ENCODE measurements at regions not wholly inside any gene's neighbourhood (a gene's known extent, or its start where the extent isn't known, plus 50 kb on each side); places are given as distances from the start of the nearest gene placed in this dataset.

DNA sequence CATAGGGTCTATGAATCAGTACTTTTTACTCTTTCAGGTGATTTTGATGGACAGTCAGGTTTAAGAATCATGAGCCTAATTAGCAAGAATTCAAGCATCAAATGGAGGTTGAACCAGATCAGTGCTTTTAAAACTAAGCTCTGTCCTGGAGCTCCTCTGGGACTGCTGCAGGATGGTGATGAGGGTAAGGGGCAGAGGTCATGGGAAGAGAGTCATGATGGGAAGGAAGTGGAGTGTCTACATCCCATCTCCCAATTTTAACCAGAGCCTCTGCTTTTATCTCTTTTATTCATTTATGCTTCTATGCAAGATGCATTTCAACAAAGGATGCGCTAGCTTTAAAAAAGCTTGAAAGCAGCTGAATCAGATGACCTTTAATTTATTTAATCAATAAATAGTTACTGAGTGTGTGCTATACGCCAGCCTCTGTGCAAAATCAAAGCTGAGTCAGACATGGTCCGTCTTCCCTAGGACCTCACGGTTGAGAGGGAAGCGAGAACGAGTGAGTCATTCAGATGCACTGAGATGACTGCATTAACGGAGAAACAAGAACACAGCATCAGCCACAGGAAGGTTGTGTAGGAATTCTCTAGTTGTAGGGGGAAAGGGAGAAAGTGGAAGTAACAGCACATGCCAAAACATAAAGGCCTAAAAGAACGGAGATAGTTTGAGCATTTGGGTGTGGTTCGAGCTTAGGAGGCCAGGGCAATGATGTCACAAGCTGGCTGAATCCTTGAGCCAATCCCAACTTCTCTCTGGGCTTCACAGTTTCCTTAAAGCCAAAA is 441.6 kb upstream of the BRINP1 start:
- DNase-seq: no peak

DNA sequence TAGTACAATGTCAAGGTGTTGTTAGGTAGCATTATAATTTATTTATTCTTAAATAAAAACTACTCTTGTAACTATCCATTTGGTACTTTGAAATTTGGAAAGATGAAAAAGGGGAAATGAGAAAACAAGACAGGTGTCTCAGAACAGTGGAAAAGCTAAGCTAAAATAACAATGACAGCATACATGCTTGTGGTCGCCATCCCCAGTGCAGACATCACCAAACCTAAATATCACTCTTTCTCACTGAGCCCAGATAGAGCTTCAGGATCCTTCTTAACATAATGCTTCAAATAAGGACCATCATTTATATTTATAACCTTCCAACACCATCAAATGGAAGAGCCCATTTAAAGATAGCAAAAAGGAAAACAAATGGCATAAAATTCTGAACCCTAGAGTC is 434.4 kb upstream of the BRINP1 start:
- DNase-seq: no peak

DNA sequence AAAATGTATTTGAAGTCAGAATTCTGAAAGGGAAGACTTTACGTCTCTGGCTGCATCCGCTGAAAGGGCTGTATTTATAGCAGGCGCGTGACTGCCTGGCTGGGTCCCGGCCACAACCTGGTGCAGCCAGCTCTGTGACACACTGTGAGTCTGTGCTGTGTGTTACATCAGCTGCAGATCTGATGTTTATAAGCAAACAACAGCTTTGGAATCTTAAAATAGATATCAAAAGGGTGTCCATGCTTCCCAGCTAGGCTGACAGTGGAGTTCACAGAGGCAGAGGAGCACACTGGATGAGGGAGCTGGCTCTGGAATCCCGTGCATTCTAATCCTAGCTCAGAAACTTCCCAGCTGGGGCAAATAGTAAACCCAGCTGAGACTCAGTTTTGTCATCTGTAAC is 433.4 kb upstream of the BRINP1 start:
- no peak for DNase-seq

DNA sequence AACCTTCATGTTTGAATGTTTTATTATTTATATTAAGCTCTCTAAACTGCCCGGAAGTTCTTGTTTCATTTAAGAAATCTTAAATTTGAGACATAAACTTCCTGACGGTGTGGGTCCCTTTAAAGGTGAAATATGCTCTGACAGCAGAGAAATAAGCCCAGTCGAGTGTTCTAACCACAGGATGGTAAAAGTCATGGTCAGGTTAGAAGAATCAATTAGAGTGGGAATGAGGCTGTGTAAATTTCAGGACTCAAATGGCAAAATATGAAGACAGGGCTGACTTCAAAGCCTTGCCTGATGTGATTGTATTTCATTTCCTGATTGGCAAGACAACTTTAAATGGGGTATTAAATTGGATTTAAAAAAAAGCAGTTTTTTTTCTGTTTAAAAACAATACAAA is 432.9 kb upstream of the BRINP1 start:
- no peak for DNase-seq

DNA sequence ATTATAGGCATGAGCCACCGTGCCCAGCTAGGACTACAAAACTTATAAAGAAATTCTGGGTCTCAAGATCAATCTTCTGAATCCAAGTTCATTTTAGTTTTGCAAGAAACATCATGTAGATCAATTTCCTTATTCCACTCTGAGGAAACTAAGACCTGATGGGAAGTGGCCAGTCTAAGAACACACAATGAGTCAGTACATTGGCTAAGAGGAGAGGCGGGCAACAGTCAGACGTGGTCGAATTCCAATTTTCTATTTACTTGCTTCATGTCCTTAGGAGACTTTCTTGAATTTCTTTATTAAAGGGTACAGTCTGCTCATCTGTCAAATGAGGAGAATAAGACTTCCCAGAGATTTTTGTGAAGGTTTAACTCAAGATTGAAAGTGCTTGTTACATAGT is 432.1 kb upstream of the BRINP1 start:
- DNase-seq: no peak

DNA sequence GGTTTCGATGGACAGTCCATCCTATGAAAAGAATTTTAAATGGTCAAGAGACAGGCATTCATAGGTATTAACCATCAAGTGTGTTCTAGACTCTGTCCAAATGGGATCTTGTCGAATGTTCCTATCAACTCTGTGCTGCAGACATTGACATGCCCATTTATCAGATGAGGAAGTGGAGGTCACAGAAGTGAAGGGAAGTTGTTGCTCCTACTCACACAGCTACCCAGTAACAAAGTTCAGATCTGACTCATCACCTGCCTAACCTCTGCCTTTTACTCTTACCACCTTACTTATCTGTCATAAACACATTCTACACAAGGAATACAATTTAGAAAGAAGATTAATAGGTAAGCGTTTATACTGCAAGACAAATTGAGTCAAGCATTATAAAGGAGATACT is 426.2 kb upstream of the BRINP1 start:
- DNase-seq: no peak

DNA sequence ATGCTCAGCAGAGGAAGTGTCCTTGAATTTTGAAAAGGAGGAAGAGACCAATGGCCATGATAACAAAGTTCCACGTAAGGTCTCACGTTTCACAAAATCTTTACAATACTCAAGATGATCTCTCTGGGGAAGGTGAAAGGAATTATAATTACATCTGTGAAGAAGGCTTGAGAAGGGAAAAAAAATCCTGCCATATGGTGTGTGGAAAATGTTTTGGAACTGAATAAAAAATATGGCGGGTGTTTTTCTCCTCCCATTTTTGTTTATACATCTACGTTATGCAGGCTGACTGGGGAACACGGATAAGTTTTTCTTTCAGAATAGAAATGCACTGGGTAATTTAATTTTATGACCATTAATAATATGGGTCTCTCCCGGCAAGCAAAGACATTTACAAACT is 425.6 kb upstream of the BRINP1 start:
- no peak for DNase-seq

DNA sequence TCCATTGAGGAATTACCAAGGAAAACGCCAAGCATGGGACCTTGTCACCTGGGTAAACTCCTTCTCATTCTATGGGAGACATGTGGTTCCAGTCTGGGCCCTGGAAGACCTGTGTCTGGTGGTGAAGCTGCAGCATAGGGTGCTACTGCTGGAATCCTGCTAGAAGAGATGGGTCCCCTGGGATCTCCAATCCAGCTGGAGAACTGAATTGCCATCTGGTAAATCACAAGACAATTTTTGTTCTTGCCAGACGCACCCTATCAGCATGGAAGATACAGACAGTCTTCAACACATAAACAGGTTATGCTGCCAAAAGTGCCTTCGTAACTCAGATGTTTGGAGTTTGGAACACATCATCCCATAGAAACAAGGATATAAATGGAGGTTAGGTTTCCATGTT is 424.0 kb upstream of the BRINP1 start:
- DNase-seq: no peak

DNA sequence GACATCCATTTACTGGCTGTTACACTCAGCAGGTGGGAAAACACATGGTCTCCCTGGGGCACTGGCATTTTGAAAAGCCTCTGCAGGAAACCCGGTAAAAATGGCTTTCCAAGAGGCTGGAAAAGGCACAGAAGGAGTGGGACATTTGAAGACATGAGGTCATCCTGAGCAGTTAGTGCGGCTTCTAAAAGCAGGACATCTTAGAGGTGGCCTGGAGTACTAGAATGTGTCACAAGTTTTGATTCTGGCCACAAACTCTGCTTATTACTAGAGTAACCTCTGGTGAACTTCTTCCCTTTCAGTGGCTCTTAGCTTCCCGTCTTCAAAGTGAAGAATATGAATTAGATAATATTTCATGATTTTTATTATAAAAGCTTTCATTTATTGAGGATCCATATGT is 423.0 kb upstream of the BRINP1 start:
- DNase-seq: no peak

DNA sequence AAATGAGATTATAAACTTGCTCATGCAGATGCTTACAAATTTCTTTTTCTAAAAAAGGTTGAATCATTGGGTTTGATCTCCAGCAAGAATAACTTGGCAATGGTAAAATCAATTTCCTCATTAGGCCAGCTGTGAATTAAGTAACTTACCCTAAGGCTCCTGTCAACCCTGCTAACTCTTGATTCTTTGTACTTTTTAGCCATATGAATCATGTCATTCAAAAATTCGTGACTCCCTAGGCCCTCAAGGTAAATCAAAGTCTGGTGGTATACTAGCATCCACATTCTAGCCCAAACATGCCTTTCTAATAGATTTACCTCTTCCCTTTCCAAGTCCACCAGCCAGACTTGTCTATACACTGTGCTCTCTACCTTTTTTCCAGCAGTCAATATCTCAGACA is 420.8 kb upstream of the BRINP1 start:
- no peak for DNase-seq

DNA sequence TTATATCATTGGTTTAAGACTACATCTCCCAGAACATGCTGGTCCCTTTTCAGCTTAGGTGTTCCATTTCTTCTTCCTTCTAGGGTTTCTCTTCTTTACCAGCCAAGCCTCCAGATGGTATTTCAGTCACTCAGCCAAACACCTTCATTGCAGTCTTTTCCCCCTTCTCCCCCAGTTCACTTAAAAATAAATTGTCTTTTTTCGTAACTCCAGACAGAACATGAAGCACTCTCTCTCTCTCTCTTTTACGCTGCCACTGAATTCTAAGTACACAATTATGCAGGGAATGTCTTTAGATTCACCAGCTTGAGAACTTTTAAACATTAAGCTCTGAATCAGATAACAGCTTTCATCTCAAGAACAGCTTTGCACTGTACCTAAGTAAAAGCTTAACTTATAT is 419.7 kb upstream of the BRINP1 start:
- DNase-seq: no peak

DNA sequence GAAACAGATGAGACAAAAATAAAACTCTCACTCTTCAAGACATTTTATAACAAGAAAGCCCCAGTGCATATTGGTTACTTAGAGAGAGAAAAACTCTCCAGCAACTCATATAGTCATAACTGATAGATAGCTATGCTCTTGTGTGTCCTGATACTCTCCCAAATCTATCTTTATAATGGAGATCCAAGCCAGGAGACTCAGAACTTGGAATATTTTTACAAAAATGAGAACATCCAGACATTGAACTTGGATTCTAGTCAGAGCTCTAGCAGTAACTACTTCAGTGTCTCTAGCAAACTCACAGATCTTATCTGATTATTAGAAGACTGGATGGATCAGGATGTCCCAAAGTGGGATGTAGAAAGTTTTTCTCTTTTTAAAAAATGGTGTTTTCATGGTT is 412.7 kb upstream of the BRINP1 start:
- DNase-seq: no peak

DNA sequence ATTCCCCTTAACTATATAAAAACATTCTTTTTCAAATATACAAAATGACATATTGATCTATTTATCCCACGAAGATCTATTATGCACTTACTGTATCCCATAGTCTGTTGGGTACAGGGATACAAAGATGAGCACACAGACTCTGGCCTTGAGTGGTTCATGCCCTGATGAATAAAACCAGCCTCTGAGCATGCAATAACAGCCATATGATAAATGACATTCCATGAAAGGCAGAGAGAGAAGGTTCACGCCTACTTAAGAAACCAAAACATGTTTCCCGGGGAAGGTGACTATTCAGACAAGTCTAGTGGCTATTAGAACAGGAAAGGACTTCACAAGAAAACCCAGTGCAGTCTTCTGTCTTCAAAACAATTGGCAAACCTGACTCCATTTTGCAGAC is 406.2 kb upstream of the BRINP1 start:
- no peak for DNase-seq

DNA sequence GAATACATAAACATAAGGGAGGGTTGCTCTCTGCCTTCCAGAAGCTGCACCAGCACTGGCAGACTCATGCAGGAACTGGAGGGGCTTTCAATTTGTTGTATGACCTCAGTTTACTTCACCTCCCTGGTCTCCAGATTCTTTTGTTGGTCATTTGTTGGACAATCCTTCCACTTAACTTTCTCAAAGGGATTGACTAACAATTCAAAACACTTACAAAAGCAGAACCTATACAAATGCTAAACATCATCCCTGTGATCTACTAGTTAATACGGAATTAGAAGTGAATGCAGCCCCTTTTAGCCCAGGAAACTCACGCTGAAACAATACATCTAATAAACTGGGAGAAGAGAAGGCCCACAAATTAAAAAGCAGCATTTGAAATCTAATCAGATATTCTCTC is 404.6 kb upstream of the BRINP1 start:
- no peak for DNase-seq

DNA sequence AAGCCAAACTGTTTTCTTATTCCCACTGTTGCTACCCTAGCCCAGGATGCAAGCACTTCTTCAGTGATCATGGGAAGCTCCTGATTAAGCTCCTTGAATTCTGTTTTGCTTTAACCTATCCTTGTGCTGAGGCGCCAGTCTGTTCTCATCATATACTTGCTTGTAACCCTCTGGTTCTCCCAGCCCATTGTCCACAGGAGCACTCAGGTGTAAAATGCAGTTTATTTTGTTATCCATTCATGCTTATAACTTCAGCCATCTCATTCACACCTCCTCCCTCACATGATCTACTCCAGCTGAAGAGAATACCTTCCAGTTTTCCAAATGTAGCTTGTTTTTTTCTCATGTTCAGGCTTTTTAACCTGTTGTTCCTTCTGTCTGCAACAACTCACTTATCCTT is 402.1 kb upstream of the BRINP1 start:
- DNase-seq: no peak

DNA sequence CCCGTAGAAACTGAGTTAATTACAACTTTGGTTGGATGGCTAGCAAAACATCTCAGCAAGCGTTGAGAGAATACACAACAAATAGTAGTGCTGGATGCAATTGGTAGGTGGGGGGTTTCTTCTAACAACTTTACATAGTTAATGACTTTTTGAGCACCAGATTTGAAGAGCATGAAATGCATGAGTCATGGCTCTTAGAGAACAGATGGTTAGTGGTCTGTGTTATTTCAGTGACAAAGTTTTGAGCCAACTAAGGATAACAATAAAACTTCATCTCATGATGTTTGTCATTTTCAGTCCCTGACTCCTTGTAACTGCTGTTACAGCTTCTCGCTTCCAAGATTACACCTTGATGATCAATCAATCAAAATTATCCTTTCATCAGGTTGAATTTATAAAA is 399.0 kb upstream of the BRINP1 start:
- DNase-seq: no peak

DNA sequence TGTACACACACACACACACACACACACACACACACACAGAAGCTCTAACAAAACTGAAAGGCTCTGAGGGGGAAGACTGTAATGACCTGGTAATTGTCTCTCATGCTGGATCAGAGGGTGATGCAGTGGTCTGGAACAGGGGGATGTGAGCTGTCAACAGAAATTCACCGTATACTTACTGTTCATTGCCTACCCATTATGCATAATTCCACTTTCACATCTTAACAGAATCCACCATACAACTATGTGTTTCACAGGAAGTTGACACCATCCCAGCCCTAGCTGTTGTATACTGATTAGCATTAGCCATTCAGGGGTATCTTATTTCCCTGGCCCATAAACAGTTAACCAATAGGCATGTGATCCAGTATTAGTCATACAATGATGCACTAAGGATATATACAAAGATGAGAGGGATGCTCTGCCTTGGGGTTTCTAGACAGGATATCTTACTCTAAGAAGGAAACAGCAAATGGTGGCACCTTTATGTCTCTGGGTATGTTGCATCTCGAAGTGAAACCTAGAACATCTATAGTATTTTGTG is 396.5 kb upstream of the BRINP1 start:
- no peak for DNase-seq

DNA sequence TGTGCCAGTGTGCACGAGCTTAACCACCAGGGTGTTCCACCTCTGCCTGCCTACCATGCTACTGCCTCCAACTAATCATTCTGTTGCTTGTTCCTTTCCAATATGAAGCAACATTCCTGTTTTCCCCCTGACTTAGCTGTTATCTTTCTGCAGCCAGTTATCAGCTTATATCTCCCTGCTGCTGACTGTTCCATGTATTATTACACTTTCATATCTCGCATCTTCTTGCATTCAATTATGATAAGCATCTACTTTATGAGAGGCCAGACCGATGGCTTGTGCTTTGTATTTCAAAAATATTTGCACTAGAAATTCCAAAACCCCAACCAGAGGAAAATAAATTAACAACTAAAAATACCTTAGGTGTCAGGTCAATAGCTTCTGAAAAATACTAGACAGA is 394.0 kb upstream of the BRINP1 start:
- no peak for DNase-seq

DNA sequence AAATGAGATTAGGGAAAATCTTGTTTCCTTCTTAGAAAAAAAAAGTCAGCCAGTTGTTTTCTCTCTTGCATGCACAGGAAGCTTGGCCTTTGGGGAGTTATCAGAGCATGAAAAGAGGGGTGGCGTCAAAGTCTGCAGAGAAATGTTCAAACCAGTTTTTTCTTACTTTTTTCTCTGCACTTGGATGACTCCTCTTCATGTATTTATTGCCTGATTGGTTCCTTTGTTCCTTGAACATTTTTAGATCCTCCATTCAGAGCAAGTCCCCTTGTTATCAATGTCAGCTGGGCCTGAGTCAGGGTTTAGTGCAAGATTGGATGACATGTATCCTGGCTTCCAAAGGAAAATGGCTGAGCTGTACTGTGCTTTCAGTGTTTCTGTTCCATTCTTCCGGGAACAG is 392.6 kb upstream of the BRINP1 start:
- no peak for DNase-seq

DNA sequence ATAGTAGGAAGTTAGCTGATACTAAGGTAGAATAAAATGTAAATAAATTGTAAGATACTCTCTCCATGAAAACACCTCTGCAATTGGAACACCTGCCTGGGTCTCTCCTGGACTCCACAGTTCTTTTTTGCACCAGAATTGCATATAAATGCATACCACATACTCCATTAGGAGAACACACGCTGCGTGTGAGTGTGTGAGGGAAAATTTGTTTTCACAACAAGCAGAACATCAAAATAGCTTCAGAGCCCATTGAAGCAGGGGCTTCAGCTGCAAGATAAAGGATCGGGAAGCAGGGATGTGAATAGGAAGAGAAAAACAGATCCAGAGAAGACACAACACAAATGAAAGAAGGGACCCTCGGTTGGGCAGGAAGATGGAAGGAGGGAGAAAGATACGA is 389.8 kb upstream of the BRINP1 start:
- DNase-seq: no peak

DNA sequence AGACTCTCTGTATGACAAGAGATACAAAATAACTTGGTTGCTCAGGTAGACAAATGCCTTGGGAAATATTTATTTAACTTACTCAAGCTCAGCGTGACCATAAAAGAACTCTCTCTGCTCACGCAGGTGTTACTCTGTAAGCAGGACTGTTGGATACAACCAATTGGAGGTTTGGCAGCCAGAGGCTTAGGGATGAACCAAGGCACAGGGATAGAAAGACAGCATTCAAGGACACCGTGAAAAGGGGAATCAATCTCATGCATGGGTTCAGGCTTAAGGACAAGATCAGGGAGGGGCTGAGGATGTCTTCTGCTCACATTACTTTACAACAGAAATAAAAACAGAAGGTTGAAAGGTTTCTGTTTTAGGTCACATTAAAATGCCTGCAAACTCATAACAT is 389.0 kb upstream of the BRINP1 start:
- DNase-seq: no peak

DNA sequence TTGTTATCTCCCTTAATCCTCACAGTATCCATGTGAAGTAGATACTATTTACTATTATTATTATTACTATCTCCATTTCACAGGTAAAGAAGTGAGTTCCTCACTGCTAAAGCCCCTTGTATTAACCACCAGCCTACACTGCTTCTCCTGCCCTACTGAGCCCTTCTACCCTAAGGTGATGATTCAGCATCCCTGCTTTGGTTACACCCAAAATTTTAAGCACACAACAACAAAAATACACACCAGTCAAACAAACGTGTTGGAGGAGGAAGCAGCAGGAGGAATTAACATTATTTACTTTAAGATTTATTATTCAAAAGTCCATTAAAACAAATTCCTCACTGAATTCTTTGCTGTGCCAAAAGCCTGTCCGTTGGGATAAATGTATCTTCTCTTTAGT is 370.2 kb upstream of the BRINP1 start:
- no peak for DNase-seq

DNA sequence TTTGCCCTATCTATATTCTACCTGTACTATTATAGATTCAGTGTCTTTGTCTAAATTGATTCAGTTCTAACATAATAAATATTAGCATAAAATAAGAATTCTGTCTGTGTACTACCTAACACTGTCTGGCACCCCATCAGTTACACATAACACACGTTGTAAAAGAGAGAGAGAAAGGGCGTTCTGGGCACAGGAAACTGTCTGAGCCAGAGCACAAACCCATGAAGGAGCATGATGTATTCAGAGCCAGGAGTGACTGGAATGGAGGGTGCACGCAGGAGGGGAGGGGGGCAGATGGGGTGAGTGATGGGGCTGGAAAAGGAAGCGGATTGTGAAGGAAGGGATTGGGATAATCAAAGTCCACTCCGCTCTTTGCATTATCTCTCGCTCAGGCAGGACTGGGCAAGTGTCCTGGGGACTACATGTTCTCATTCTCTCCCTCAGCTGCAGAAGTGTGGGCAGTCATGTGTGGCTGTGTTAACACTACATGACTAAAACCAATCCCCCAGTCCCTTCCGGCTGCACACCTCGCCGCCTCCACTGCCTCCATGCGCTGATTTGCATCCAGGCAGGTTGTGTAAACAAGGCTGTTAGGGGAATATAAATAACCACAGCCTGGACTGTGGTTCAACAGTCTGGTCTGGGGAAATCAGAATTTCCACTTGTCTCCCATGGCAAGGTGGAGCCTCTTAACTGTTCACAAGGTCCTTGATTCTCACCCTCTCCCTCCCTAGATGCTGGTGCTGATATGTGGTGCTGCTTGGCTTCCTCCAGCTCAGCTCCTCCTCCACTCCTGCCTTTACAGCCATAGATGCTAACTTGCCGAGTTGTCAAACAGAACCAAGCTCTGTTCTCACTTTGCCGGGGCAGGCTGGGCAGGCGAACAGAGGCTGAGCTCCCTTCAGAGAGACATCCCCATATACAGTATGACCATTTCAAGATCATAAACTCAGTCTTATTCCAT is 367.5 kb upstream of the BRINP1 start:
- no peak for DNase-seq

DNA sequence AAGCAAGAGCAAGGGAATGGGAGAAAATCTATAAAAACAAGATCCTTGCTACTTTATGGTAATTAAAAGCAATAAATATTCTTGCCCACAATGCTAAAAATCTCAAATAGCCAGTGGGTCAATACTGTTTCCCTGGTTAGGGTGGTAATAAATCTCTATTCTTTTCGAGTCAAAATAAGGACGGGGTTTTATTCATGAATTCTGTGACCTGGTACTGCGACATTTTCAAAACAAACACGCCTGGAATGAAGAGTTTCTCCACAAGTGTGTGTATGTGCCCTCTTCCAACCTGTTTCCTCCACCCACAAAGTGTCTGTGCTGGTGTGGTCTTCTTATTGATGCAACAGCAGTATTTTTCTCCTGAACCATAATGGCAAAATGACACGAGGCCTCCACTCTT is 358.8 kb upstream of the BRINP1 start:
- no peak for DNase-seq

Data from activated CD8-positive, alpha-beta memory T cell treated with anti-CD3 and anti-CD28 coated beads, Interleukin-2, amount 50 U/mL, for 4 hours (primary cell).